ENCODE measurements at regions not wholly inside any gene's neighbourhood (a gene's known extent, or its start where the extent isn't known, plus 50 kb on each side); places are given as distances from the start of the nearest gene placed in this dataset.

DNA sequence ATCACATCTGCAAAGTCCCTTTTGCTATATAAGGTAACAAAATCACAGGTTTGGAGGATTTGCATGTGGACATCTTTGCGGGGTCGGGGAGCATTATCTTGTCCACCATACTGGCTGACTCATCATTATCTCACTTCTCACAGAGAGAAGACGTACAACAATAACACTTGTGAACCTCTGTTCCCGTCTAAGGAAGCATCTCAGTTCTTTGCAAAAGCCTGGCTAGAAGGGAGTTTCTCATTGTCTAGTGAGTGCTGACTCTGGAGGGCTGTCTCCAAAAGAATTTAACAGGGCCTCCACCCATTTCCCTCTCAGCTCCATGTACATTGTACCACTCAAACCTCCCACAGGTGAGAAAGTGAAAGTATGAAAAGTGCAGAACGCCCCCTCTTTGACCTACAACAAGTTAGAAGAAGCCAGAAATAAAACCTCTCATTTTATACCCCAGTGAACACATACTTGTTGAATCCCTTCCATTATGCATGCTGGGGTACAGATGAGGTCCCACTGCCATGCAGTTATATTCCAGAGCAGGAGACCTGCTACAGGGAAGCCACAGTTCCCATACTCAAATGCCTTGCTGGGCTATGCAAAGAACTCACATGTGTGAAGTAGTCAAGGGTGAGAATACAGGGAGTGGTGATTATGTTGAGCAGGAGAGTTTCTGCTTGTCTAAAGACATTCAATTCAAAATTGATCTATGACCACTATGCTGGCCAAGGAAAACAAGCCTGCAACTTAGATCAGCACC is 121.7 kb upstream of the PRDX6 start:
- no peaks in the 10 kb centered on the region for H3K27me3 Mint-ChIP-seq (ENCODE audit: low read depth)
- H3K4me3 Mint-ChIP-seq (ENCODE audit: unreplicated experiment): no peak overlapping the region
- H3K9me3 Mint-ChIP-seq (ENCODE audit: low read depth): peaks cover 18% of the 10 kb centered on the region
- TF ChIP-seq, protein P1, sequence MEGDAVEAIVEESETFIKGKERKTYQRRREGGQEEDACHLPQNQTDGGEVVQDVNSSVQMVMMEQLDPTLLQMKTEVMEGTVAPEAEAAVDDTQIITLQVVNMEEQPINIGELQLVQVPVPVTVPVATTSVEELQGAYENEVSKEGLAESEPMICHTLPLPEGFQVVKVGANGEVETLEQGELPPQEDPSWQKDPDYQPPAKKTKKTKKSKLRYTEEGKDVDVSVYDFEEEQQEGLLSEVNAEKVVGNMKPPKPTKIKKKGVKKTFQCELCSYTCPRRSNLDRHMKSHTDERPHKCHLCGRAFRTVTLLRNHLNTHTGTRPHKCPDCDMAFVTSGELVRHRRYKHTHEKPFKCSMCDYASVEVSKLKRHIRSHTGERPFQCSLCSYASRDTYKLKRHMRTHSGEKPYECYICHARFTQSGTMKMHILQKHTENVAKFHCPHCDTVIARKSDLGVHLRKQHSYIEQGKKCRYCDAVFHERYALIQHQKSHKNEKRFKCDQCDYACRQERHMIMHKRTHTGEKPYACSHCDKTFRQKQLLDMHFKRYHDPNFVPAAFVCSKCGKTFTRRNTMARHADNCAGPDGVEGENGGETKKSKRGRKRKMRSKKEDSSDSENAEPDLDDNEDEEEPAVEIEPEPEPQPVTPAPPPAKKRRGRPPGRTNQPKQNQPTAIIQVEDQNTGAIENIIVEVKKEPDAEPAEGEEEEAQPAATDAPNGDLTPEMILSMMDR (IDR thresholded peaks at IDR 0.05): no peak
- H3K27ac Mint-ChIP-seq (ENCODE audit: unreplicated experiment): no peak overlapping the region
- H3K36me3 Mint-ChIP-seq (ENCODE audit: low read depth): peaks cover 1% of the 10 kb centered on the region
- no peaks in the 10 kb centered on the region for H3K4me1 Mint-ChIP-seq (ENCODE audit: low read depth)
- DNase-seq (ENCODE audit: low spot score): no peak

DNA sequence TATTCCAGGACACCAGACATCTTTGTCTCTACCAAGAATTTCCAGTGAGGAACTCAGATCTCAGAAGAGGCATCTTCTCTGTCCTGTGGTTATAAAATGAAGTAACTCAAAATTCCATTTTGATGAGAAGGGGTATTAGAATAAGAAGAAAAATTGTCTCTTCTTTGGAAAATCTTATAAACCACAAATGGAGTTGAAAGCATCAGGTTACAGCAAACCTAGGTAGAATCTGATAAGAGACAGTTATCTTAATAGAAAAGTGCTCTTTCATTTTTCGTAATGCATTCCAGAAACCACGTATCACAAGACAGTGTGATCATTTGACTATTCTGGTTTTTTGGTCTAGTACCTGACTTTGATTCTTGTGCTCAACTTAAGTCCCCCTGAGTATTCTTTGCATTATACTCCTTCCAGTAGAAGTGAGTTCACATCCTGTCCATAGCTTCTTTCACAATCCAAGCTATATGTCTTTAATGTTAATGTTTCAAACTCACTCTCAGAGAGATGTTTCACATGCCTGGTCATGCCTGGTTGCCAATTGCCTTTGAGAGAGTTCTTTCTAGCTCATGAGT is 120.9 kb upstream of the PRDX6 start:
- no peak for DNase-seq (ENCODE audit: low spot score)
- H3K4me3 Mint-ChIP-seq (ENCODE audit: unreplicated experiment): no peak overlapping the region
- H3K36me3 Mint-ChIP-seq (ENCODE audit: low read depth): peaks cover 1% of the 10 kb centered on the region
- no peaks in the 10 kb centered on the region for H3K27me3 Mint-ChIP-seq (ENCODE audit: low read depth)
- TF ChIP-seq, protein P1 (IDR thresholded peaks at IDR 0.05): no peak
- H3K9me3 Mint-ChIP-seq (ENCODE audit: low read depth): peaks cover 18% of the 10 kb centered on the region
- no peak overlapping the region for H3K27ac Mint-ChIP-seq (ENCODE audit: unreplicated experiment)
- H3K4me1 Mint-ChIP-seq (ENCODE audit: low read depth): no peaks in the 10 kb centered on the region

DNA sequence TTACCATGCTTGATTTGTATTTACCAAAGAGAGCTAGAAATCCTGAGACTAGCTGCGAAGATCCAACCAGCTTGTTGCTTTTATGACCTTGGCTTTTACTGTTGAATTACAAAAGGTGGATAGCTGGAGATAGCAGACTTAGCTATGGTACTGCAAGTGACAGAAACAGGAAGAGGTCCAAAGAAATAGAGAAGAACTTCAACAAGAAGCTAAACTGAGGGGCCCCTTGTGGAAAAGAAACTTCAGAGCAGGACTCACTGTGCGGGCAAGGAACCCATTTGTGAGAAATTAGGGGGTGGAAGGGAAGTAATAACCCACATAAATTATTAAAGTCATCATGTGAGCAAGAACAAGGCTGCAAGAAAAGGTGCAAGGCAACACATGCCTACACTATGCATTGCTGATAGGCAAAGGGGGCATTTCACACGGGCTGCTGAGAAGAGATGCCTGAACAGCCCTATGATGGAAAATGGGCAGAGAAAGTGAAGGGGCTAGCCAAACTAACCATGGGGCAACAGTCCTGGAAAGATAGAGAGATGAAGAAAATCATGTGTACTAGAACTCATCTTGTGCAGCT is 116.6 kb upstream of the PRDX6 start:
- Mint-ChIP-seq H3K36me3 (ENCODE audit: low read depth) (no peaks in the 10 kb centered on the region), H3K27ac (ENCODE audit: unreplicated experiment) (no peak overlapping the region), H3K4me3 (ENCODE audit: unreplicated experiment) (no peak overlapping the region), H3K27me3 (ENCODE audit: low read depth) (peaks cover 3% of the 10 kb centered on the region), H3K9me3 (ENCODE audit: low read depth) (no peaks in the 10 kb centered on the region), H3K4me1 (ENCODE audit: low read depth) (no peaks in the 10 kb centered on the region)
- DNase-seq (ENCODE audit: low spot score): no peak
- TF ChIP-seq, protein P1 (IDR thresholded peaks at IDR 0.05): no peak

DNA sequence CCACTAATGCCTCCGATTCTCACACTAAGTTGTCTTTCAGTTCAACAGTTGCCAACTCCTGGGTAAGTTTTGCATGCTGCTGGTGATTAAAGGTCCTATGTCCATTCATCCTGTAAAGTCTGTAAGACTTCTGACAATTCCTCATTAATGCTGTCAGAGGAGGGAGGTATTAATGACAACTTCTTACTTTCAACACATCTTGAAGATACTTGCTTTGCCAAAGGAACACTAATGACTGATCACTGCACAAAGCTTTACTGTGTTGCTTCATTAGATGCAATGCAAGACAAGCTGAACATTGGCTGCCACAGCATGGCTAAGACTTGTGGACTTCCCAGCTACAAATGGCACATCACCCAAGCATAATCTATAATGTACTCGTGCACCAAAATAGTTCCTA is 114.6 kb upstream of the PRDX6 start:
- H3K27ac Mint-ChIP-seq (ENCODE audit: unreplicated experiment): no peak overlapping the region
- H3K27me3 Mint-ChIP-seq (ENCODE audit: low read depth): peaks cover 3% of the 10 kb centered on the region
- TF ChIP-seq, protein P1 (IDR thresholded peaks at IDR 0.05): no peak
- no peaks in the 10 kb centered on the region for H3K36me3 Mint-ChIP-seq (ENCODE audit: low read depth)
- DNase-seq (ENCODE audit: low spot score): no peak
- no peaks in the 10 kb centered on the region for H3K4me1 Mint-ChIP-seq (ENCODE audit: low read depth)
- no peaks in the 10 kb centered on the region for H3K9me3 Mint-ChIP-seq (ENCODE audit: low read depth)
- H3K4me3 Mint-ChIP-seq (ENCODE audit: unreplicated experiment): no peak overlapping the region

DNA sequence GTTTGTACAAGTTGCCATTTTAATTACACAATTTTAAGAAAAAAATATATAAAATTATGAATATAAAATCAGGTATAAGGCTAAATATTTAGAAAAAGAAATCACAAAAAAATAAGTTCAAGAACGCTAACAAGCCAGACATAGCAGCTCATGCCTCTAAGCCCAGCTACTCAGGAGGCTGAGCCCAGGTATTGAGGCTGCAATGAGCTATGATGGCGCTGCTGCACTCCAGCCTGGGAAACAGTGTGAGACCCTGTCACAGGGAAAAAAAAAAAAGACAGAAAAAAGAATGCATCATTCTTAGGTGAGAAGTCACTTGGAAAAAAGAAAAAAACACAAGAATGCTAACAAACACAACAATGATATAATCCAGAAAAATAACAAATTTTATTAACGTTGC is 112.3 kb upstream of the PRDX6 start:
- Mint-ChIP-seq H3K27ac (ENCODE audit: unreplicated experiment) (no peak overlapping the region), H3K27me3 (ENCODE audit: low read depth) (peaks cover 3% of the 10 kb centered on the region), H3K9me3 (ENCODE audit: low read depth) (peaks cover 9% of the 10 kb centered on the region), H3K36me3 (ENCODE audit: low read depth) (no peaks in the 10 kb centered on the region), H3K4me3 (ENCODE audit: unreplicated experiment) (no peak overlapping the region), H3K4me1 (ENCODE audit: low read depth) (no peaks in the 10 kb centered on the region)
- no peak for DNase-seq (ENCODE audit: low spot score)
- TF ChIP-seq, protein P1 (IDR thresholded peaks at IDR 0.05): no peak
